ENCODE measurements at regions not wholly inside any gene's neighbourhood (a gene's known extent, or its start where the extent isn't known, plus 50 kb on each side); places are given as distances from the start of the nearest gene placed in this dataset.
"Not testable (repeated sequence)": the region's sequence is repeated elsewhere in the genome, so short reads cannot be mapped to it uniquely, and the experiment has no call there.

GRCh38 chr10:94251098-94251497, 111.6 kb downstream of the NOC3L start:
- H3K4me3 ChIP-seq (ENCODE audit: extremely low read depth, insufficient read depth, low read length, poor library complexity, severe bottlenecking): no peak overlapping the region
- H3K9me3 ChIP-seq (ENCODE audit: control insufficient read depth, low read length): no peaks in the 10 kb centered on the region
- H3K36me3 ChIP-seq (ENCODE audit: control insufficient read depth, insufficient read depth, low read length): peaks cover 2% of the 10 kb centered on the region
- H3K27ac ChIP-seq (ENCODE audit: low read depth, low read length, severe bottlenecking): no peak overlapping the region
- WGBS, 2 experiments (ENCODE audit: insufficient coverage in 2 of 2): 95 to 100% methylated on average over 1 to 2 of the region's 2 CpGs
- no peaks in the 10 kb centered on the region for H3K4me1 ChIP-seq (ENCODE audit: control insufficient read depth, insufficient read depth, low read length, poor library complexity, severe bottlenecking)

- Histone ChIP-seq H3K4me1 (ENCODE audit: control insufficient read depth, insufficient read depth, low read length, poor library complexity, severe bottlenecking) (no peaks in the 10 kb centered on the region), H3K27ac (ENCODE audit: low read depth, low read length, severe bottlenecking) (no peak overlapping the region), H3K9me3 (ENCODE audit: control insufficient read depth, low read length) (no peaks in the 10 kb centered on the region), H3K36me3 (ENCODE audit: control insufficient read depth, insufficient read depth, low read length) (peaks cover 2% of the 10 kb centered on the region), H3K4me3 (ENCODE audit: extremely low read depth, insufficient read depth, low read length, poor library complexity, severe bottlenecking) (no peak overlapping the region)
- WGBS, 2 experiments (ENCODE audit: insufficient coverage in 2 of 2): 80 to 100% methylated on average over 1 of the region's 1 CpG
Measured at GRCh38 chr10:94251568-94251967, 111.2 kb downstream of the NOC3L start.

GRCh38 chr10:94257407-94257806, 105.3 kb downstream of the NOC3L start:
- not testable (repeated sequence) for H3K36me3 ChIP-seq (ENCODE audit: control insufficient read depth, insufficient read depth, low read length); H3K4me1 ChIP-seq (ENCODE audit: control insufficient read depth, insufficient read depth, low read length, poor library complexity, severe bottlenecking); H3K9me3 ChIP-seq (ENCODE audit: control insufficient read depth, low read length); H3K27ac ChIP-seq (ENCODE audit: low read depth, low read length, severe bottlenecking); H3K4me3 ChIP-seq (ENCODE audit: extremely low read depth, insufficient read depth, low read length, poor library complexity, severe bottlenecking)
- 88 to 89% methylated on average over 3 of the region's 6 CpGs for WGBS, 2 experiments (ENCODE audit: insufficient coverage in 2 of 2)

- H3K9me3 ChIP-seq (ENCODE audit: control insufficient read depth, low read length): no peaks in the 10 kb centered on the region
- H3K27ac ChIP-seq (ENCODE audit: low read depth, low read length, severe bottlenecking): no peak overlapping the region
- H3K36me3 ChIP-seq (ENCODE audit: control insufficient read depth, insufficient read depth, low read length): no peaks in the 10 kb centered on the region
- H3K4me3 ChIP-seq (ENCODE audit: extremely low read depth, insufficient read depth, low read length, poor library complexity, severe bottlenecking): no peak overlapping the region
- no peaks in the 10 kb centered on the region for H3K4me1 ChIP-seq (ENCODE audit: control insufficient read depth, insufficient read depth, low read length, poor library complexity, severe bottlenecking)
Measured at GRCh38 chr10:94260455-94260854, 102.3 kb downstream of the NOC3L start.

GRCh38 chr10:94264085-94264484, 98.7 kb downstream of the NOC3L start:
- H3K4me3 ChIP-seq (ENCODE audit: extremely low read depth, insufficient read depth, low read length, poor library complexity, severe bottlenecking): no peak overlapping the region
- no peaks in the 10 kb centered on the region for H3K36me3 ChIP-seq (ENCODE audit: control insufficient read depth, insufficient read depth, low read length)
- 76 to 86% methylated on average over 2 to 3 of the region's 3 CpGs for WGBS, 2 experiments (ENCODE audit: insufficient coverage in 2 of 2)
- H3K27ac ChIP-seq (ENCODE audit: low read depth, low read length, severe bottlenecking): no peak overlapping the region
- H3K9me3 ChIP-seq (ENCODE audit: control insufficient read depth, low read length): no peaks in the 10 kb centered on the region
- H3K4me1 ChIP-seq (ENCODE audit: control insufficient read depth, insufficient read depth, low read length, poor library complexity, severe bottlenecking): no peaks in the 10 kb centered on the region

- Histone ChIP-seq H3K4me1 (ENCODE audit: control insufficient read depth, insufficient read depth, low read length, poor library complexity, severe bottlenecking) (no peaks in the 10 kb centered on the region), H3K4me3 (ENCODE audit: extremely low read depth, insufficient read depth, low read length, poor library complexity, severe bottlenecking) (no peak overlapping the region), H3K9me3 (ENCODE audit: control insufficient read depth, low read length) (no peaks in the 10 kb centered on the region), H3K27ac (ENCODE audit: low read depth, low read length, severe bottlenecking) (no peak overlapping the region), H3K36me3 (ENCODE audit: control insufficient read depth, insufficient read depth, low read length) (no peaks in the 10 kb centered on the region)
- WGBS, 2 experiments (ENCODE audit: insufficient coverage in 2 of 2): no CpG with 5 or more reads among the region's 2 CpGs
Measured at GRCh38 chr10:94266091-94266490, 96.6 kb downstream of the NOC3L start.

- no peak overlapping the region for H3K27ac ChIP-seq (ENCODE audit: low read depth, low read length, severe bottlenecking)
- 92 to 93% methylated on average over 5 of the region's 6 CpGs for WGBS, 2 experiments (ENCODE audit: insufficient coverage in 2 of 2)
- H3K36me3 ChIP-seq (ENCODE audit: control insufficient read depth, insufficient read depth, low read length): peaks cover 6% of the 10 kb centered on the region
Measured at GRCh38 chr10:94268652-94269051, 94.1 kb downstream of the NOC3L start.

GRCh38 chr10:94274142-94274787, 88.5 kb downstream of the NOC3L start:
- no peak overlapping the region for H3K27ac ChIP-seq (ENCODE audit: low read depth, low read length, severe bottlenecking)
- H3K9me3 ChIP-seq (ENCODE audit: control insufficient read depth, low read length): peaks cover 7% of the 10 kb centered on the region
- no peak overlapping the region for H3K4me3 ChIP-seq (ENCODE audit: extremely low read depth, insufficient read depth, low read length, poor library complexity, severe bottlenecking)
- H3K36me3 ChIP-seq (ENCODE audit: control insufficient read depth, insufficient read depth, low read length): peaks cover 6% of the 10 kb centered on the region
- H3K4me1 ChIP-seq (ENCODE audit: control insufficient read depth, insufficient read depth, low read length, poor library complexity, severe bottlenecking): no peaks in the 10 kb centered on the region
- 84 to 97% methylated on average over 5 to 6 of the region's 6 CpGs for WGBS, 2 experiments (ENCODE audit: insufficient coverage in 2 of 2)

More at GRCh38 chr10:94268652-94269051, 94.1 kb downstream of the NOC3L start:
- H3K4me1 ChIP-seq (ENCODE audit: control insufficient read depth, insufficient read depth, low read length, poor library complexity, severe bottlenecking): no peaks in the 10 kb centered on the region
- peaks cover 7% of the 10 kb centered on the region for H3K9me3 ChIP-seq (ENCODE audit: control insufficient read depth, low read length)
- no peak overlapping the region for H3K4me3 ChIP-seq (ENCODE audit: extremely low read depth, insufficient read depth, low read length, poor library complexity, severe bottlenecking)

- WGBS, 2 experiments (ENCODE audit: insufficient coverage in 2 of 2): 60% methylated on average over 1 of the region's 3 CpGs; no CpG with 5 or more reads in 1 of the 2 experiments
- Histone ChIP-seq H3K4me1 (ENCODE audit: control insufficient read depth, insufficient read depth, low read length, poor library complexity, severe bottlenecking) (no peaks in the 10 kb centered on the region), H3K9me3 (ENCODE audit: control insufficient read depth, low read length) (peaks cover 7% of the 10 kb centered on the region), H3K27ac (ENCODE audit: low read depth, low read length, severe bottlenecking) (no peak overlapping the region), H3K4me3 (ENCODE audit: extremely low read depth, insufficient read depth, low read length, poor library complexity, severe bottlenecking) (no peak overlapping the region), H3K36me3 (ENCODE audit: control insufficient read depth, insufficient read depth, low read length) (peaks cover 6% of the 10 kb centered on the region)
Measured at GRCh38 chr10:94276140-94276539, 86.6 kb downstream of the NOC3L start.

- Histone ChIP-seq H3K4me1 (ENCODE audit: control insufficient read depth, insufficient read depth, low read length, poor library complexity, severe bottlenecking) (no peaks in the 10 kb centered on the region), H3K4me3 (ENCODE audit: extremely low read depth, insufficient read depth, low read length, poor library complexity, severe bottlenecking) (no peak overlapping the region), H3K36me3 (ENCODE audit: control insufficient read depth, insufficient read depth, low read length) (no peaks in the 10 kb centered on the region), H3K9me3 (ENCODE audit: control insufficient read depth, low read length) (no peaks in the 10 kb centered on the region), H3K27ac (ENCODE audit: low read depth, low read length, severe bottlenecking) (no peak overlapping the region)
- WGBS, 2 experiments (ENCODE audit: insufficient coverage in 2 of 2): 81 to 96% methylated on average over 5 to 6 of the region's 6 CpGs
Measured at GRCh38 chr10:94277450-94277849, 85.3 kb downstream of the NOC3L start.

- Histone ChIP-seq H3K27ac (ENCODE audit: low read depth, low read length, severe bottlenecking) (no peak overlapping the region), H3K4me3 (ENCODE audit: extremely low read depth, insufficient read depth, low read length, poor library complexity, severe bottlenecking) (no peak overlapping the region), H3K9me3 (ENCODE audit: control insufficient read depth, low read length) (no peaks in the 10 kb centered on the region), H3K4me1 (ENCODE audit: control insufficient read depth, insufficient read depth, low read length, poor library complexity, severe bottlenecking) (no peaks in the 10 kb centered on the region), H3K36me3 (ENCODE audit: control insufficient read depth, insufficient read depth, low read length) (no peaks in the 10 kb centered on the region)
- WGBS, 2 experiments (ENCODE audit: insufficient coverage in 2 of 2): 50 to 51% methylated on average over 9 to 12 of the region's 14 CpGs
Measured at GRCh38 chr10:94279835-94280709, 82.7 kb downstream of the NOC3L start.

All from mesodermal cell (in vitro differentiated cells).